Uterus (tissue), 2 donors: ENCODE measurements at regions not wholly inside any gene's neighbourhood (a gene's known extent, or its start where the extent isn't known, plus 50 kb on each side); places are given as distances from the start of the nearest gene placed in this dataset.

Experiments used
- CTCF ChIP-seq, 4 experiments: fragments of 200-600 bp in 2 of 4; fragments of 450-650 bp in 2 of 4; sonication (generic) in 2 of 4; IDR thresholded peaks; one replicate each; pipeline ENCODE4 v1.5.1; 2016 to 2019; ENCODE audit warnings: antibody characterized with exemption in 4 of 4, mild to moderate bottlenecking in 2 of 4, moderate library complexity in 1 of 4
- POLR2A ChIP-seq, 2 donors: fragments of 450-650 bp; IDR thresholded peaks; one replicate each; pipeline ENCODE4 v1.6.1; 2016; ENCODE audit warnings: antibody characterized with exemption in 2 of 2, mild to moderate bottlenecking in 1 of 2, moderate library complexity in 1 of 2

GRCh38 chr3:168155303-168155702 is 59.6 kb upstream of the GOLIM4 start:
- no peak for TF ChIP-seq CTCF (IDR thresholded peaks at IDR 0.05)
- TF ChIP-seq POLR2A (IDR thresholded peaks at IDR 0.05) = no peak
